ENCODE measurements at regions not wholly inside any gene's neighbourhood (a gene's known extent, or its start where the extent isn't known, plus 50 kb on each side); places are given as distances from the start of the nearest gene placed in this dataset.
"Not testable (repeated sequence)": the region's sequence is repeated elsewhere in the genome, so short reads cannot be mapped to it uniquely, and the experiment has no call there.

GRCh38 chr6:890995-891394 is 198.1 kb upstream of the EXOC2 start:
- no peak for DNase-seq (ENCODE audit: low spot score)

GRCh38 chr6:890201-890600 is 197.3 kb upstream of the EXOC2 start:
- DNase-seq (ENCODE audit: low spot score) = no peak

- DNase-seq (ENCODE audit: low spot score) = no peak
These were observed 194.8 kb upstream of the EXOC2 start for GRCh38 chr6:887583-888235.

GRCh38 chr6:886116-886515 is 193.2 kb upstream of the EXOC2 start:
- DNase-seq (ENCODE audit: low spot score) = not testable (repeated sequence)

- DNase-seq (ENCODE audit: low spot score) = no peak
These were observed 192.2 kb upstream of the EXOC2 start for GRCh38 chr6:885051-885590.

GRCh38 chr6:884570-884969 is 191.6 kb upstream of the EXOC2 start:
- no peak for DNase-seq (ENCODE audit: low spot score)

GRCh38 chr6:882084-882598 is 189.2 kb upstream of the EXOC2 start:
- no peak for DNase-seq (ENCODE audit: low spot score)

- no peak for DNase-seq (ENCODE audit: low spot score)
These were observed 185.2 kb upstream of the EXOC2 start for GRCh38 chr6:878179-878578.

GRCh38 chr6:875012-875411 is 182.1 kb upstream of the EXOC2 start:
- DNase-seq (ENCODE audit: low spot score) = no peak

- DNase-seq (ENCODE audit: low spot score) = no peak
These were observed 179.7 kb upstream of the EXOC2 start for GRCh38 chr6:872570-873125.

- no peak for DNase-seq (ENCODE audit: low spot score)
These were observed 178.6 kb upstream of the EXOC2 start for GRCh38 chr6:871503-871902.

- DNase-seq (ENCODE audit: low spot score) = no peak
These were observed 177.2 kb upstream of the EXOC2 start for GRCh38 chr6:870096-870495.

GRCh38 chr6:868201-868600 is 175.3 kb upstream of the EXOC2 start:
- DNase-seq (ENCODE audit: low spot score) = no peak

- no peak for DNase-seq (ENCODE audit: low spot score)
These were observed 174.4 kb upstream of the EXOC2 start for GRCh38 chr6:867378-867777.

- no peak for DNase-seq (ENCODE audit: low spot score)
These were observed 173.4 kb upstream of the EXOC2 start for GRCh38 chr6:866316-866715.

GRCh38 chr6:865846-866245 is 172.9 kb upstream of the EXOC2 start:
- no peak for DNase-seq (ENCODE audit: low spot score)

- DNase-seq (ENCODE audit: low spot score) = no peak
These were observed 170.9 kb upstream of the EXOC2 start for GRCh38 chr6:863831-864230.

GRCh38 chr6:863127-863526 is 170.2 kb upstream of the EXOC2 start:
- not testable (repeated sequence) for DNase-seq (ENCODE audit: low spot score)

- DNase-seq (ENCODE audit: low spot score) = no peak
These were observed 167.0 kb upstream of the EXOC2 start for GRCh38 chr6:859936-860335.

- DNase-seq (ENCODE audit: low spot score) = peak; percentile 17
These were observed 161.6 kb upstream of the EXOC2 start for GRCh38 chr6:854406-855118.

GRCh38 chr6:852216-852615 is 159.3 kb upstream of the EXOC2 start:
- DNase-seq (ENCODE audit: low spot score) = not testable (repeated sequence)

- DNase-seq (ENCODE audit: low spot score) = no peak
These were observed 156.2 kb upstream of the EXOC2 start for GRCh38 chr6:849075-849506.

- DNase-seq (ENCODE audit: low spot score) = no peak
These were observed 152.6 kb upstream of the EXOC2 start for GRCh38 chr6:845566-845965.

Measured in AG08395 (cell line).